Globus pallidus (tissue), 1 donor: ENCODE measurements at regions not wholly inside any gene's neighbourhood (a gene's known extent, or its start where the extent isn't known, plus 50 kb on each side); places are given as distances from the start of the nearest gene placed in this dataset.
"Not testable (repeated sequence)": the region's sequence is repeated elsewhere in the genome, so short reads cannot be mapped to it uniquely, and the experiment has no call there.

Source experiments
- DNase-seq: peaks from one replicate; pipeline ENCODE4 v3.0.0-alpha.2; 2015; ENCODE audit warnings: low spot score

GRCh38 chr4:71841336-71841735, 57.5 kb upstream of the GC start:
- no peak for DNase-seq

DNA sequence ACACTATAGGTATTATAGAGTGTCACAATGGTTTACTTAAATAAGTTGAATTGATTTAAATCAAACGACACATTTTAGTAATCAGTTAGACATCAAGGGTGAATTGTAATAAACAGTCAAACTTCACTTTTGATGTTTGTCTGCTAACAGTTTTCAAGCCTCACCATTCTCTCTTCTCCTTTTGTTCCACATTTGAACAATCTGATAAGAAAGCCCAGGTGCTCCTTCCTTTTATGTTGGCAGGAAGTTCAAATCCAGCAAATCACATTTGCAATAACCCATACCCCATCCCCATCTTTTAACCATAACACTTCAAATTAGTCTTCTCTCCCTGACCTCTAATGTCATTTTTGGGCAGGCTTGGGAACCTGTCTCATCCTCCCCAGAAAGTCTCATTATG, 63.4 kb upstream of the GC start:
- no peak for DNase-seq

- no peak for DNase-seq
These were observed 72.1 kb upstream of the GC start for GRCh38 chr4:71855944-71856343.

DNA sequence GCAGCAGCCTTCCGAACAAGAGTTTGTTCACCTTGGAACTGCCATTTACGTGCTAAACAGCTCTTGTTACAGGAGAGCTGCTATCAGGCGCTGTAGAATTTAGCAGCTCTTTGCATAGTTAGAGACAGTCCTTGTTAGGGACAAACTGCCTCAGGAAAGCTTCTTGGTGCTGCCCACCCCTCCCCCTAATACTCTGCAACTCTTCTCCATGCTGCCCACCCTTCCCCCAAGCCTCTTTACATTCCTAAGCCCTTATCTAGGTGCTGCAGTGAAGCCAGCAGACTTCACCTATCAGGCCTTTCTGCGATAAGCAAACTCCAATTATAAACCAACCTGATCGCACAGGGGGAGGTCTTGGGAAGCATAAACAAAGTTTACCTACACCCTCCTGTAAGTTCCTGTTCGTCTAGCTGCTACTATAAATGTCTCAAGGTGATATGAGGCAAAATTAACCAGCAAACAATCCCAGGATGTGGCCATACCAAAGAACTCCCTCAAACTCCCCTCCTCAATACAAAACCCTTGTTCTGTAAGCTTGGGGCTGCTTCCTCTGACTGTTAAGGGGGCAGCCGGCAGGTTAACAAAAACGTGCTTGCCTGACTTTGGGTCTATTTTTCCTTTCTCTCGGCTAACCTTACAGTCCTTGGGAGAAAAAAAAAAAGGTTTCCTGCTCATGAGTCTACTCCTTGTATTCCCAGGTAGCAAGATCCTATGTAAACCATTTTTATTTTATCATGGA, 74.0 kb upstream of the GC start:
- no peak for DNase-seq

DNA sequence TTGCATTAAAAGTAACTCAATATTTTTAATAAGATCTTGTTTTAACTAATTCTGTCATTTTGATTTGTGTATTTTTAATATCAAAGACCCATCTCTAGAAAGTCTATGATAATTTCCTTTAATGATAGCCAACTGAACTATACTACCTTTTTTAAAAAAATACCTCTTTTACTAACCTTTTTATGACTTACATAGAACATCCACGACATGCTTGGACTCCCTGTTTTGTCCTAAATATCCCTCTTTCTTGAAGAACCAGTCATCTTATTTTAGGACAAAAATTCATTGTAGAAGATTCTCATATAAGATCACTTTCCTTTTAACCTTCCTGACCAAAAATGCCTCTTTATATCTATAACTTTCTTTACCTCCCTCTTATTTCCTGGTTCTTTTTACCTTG, 76.8 kb upstream of the GC start:
- no peak for DNase-seq

- no peak for DNase-seq
These were observed 78.4 kb upstream of the GC start for GRCh38 chr4:71862315-71862714.

DNA sequence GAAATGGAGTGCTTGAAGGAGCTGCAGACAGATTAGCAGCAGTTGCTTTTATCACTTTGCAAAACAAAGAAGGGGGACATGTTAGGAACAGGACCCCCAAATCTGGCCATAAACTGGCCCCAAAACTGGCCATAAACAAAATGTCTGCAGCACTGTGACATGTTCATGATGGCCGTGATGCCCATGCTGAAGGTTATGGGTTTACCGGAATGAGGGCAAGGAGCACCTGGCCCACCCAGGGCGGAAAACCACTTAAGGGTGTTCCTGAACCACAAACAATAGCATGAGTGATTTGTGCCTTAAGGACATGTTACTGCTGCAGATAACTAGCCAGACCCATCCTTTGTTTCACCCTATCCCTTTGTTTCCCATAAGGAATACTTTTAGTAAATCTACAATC, 79.6 kb upstream of the GC start:
- no peak for DNase-seq

GRCh38 chr4:71864380-71864779, 80.5 kb upstream of the GC start:
- DNase-seq: no peak

- DNase-seq: no peak
These were observed 82.5 kb upstream of the GC start for GRCh38 chr4:71866212-71866885.

- DNase-seq: no peak
These were observed 83.7 kb upstream of the GC start for GRCh38 chr4:71867598-71867997.

DNA sequence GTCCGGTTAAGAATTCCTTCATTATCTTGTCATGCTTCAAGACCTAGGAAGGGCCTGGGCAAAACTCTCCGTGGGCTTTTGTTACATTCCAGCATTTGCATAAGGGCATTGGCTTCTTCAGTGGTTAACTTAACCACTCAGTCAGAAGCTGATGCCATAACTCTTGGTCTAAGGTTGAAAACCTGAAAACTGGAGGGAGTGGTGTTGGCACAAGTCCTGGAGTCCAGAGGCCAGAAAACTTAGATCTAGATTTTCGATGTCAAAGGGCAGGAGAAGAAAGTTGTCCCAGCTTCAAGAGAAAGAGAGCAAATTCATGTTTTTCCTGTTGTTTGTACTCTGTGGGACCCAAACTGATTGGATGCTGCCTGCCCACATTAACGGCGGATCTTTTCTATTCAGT, 86.6 kb upstream of the GC start:
- DNase-seq: no peak

DNA sequence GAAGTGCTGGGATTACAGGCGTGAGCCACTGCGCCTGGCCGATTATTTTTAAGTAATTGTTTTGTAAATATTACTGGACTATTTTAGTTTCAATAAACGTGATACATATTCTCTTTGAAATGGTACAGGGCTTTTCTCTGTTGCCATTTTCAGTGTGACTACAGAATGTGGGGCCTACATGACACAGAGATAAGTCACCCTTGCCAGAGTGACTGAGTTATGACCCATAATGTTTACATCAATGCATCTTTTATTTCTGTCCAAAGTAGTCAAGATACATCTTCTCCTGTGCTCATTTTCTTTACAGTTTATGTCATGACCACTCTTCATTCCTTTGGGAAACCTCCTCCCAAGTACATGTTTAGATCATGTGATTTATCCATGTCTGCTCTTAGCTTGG, 88.3 kb upstream of the GC start:
- DNase-seq: no peak

DNA sequence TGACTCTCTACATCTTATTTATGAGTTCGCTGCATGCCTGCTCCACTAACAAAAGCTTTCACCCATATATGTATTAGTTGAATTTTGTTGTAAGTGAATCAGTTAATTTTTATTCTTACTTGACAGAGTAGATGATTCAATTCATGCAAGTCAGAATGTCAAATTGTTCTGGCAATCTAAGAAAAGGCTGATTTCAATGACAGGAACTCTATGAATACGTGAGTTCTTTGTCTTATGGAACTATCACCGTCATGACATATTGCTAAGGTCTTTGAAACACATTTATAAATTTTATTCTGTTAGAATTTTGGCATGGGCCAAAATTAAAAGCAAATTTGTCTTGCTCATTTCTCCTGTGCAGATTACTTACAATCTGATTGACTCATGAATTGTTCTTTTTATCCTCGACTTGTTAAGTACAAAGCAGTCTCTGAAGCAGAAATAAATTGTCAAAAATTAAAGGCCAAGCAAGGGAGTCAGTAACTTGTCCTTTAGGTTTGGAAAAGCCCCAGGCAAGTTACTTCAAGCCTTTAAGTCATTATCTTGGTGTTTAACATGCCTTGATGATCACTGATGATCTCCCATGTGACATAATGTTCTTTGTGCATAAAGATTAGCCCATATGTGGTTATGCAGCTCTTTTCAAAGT, 89.0 kb upstream of the GC start:
- DNase-seq: no peak

GRCh38 chr4:71878376-71878775, 94.5 kb upstream of the GC start:
- DNase-seq: no peak

DNA sequence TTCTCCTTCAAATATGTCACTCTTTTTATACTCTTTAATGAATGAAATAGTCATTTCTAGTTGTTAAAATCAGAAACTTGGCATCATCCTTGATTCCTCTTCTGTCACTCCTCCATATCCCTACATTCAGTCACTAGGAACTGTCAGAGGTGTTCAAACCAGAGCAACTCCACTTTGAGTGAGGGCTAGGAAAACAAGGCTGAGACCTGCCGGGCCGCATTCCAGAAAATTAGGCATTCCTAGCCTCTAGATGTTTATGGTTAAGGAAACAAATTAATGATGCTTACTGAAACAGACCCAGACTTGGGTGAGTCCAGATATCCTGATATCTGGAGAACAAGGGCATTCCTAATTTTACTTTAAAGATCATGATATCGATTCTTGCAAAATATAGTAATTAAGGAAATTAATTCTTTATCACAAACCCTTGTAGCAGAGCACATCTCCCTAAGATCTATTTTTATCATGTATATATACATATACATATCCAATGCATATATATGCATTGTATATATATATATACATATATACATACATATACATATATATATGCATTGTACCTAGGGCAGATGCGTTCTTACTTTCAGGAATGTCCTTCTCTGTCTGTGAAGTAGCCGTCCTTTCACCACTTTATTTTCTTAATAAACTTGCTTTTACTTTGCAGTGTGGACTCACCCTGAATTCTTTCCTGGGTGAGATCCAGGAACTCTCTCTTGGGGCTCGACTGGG, 98.4 kb upstream of the GC start:
- no peak for DNase-seq

DNA sequence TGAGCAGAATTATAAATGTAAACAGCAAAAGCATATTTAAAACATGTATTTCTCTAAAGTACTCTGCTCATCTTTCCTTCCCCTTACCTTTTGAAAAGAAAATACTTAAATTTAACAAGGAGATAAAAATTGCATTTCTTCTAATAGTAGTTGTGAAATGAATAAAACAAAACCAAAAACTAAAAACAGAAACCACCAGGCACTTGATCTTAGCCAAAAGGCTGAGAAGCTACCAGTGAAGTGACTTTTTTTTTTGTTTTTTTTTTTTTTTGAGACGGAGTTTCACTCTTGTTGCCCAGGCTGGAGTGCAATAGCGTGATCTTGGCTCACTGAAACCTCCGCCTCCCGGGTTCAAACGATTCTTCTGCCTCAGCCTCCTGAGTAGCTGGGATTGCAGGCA, 116.5 kb upstream of the GC start:
- DNase-seq: not testable (repeated sequence)

- DNase-seq: not testable (repeated sequence)
These were observed 121.7 kb upstream of the GC start for GRCh38 chr4:71905594-71905993.

- DNase-seq: no peak
These were observed 122.2 kb upstream of the GC start for GRCh38 chr4:71906096-71906495.

GRCh38 chr4:71907071-71907470, 123.2 kb upstream of the GC start:
- no peak for DNase-seq

- no peak for DNase-seq
These were observed 123.9 kb upstream of the GC start for GRCh38 chr4:71907782-71908181.

DNA sequence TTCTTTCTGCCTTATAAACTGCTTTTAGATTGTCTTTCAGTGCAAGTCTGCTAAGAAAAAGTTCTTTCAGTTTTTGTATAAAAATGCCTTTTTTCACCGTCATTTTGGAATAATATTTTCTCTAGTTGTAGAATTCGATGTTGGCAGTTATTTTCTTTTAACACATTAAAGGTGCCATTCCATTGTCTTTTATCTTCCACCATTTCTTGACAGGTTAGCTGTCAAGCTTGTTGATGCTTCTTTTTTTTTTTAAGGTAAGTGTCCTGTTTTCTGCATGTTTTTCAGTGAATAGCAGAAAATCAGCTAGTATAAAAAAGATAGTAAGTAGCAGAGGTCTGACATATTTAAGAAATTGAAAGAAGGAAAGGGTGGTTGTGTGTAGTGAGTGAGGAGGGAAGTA, 118.5 kb upstream of the NPFFR2 start:
- DNase-seq: no peak

GRCh38 chr4:71923070-71923469, 108.7 kb upstream of the NPFFR2 start:
- no peak for DNase-seq

- no peak for DNase-seq
These were observed 101.3 kb upstream of the NPFFR2 start for GRCh38 chr4:71930459-71930858.
